CD4-positive, alpha-beta T cell treated with Interleukin-4 for 4 hours (primary cell): ENCODE measurements at regions not wholly inside any gene's neighbourhood (a gene's known extent, or its start where the extent isn't known, plus 50 kb on each side); places are given as distances from the start of the nearest gene placed in this dataset.

Experiments used
- DNase-seq: peaks from one replicate; pipeline ENCODE4 v3.0.0-alpha.2; 2020

GRCh38 chr5:2220741-2221140 lies 338.0 kb upstream of the IRX4 start:
- DNase-seq: no peak

GRCh38 chr5:2219149-2219776 lies 336.5 kb upstream of the IRX4 start:
- DNase-seq: no peak

GRCh38 chr5:2217219-2217618 lies 334.5 kb upstream of the IRX4 start:
- DNase-seq: no peak

GRCh38 chr5:2214910-2215590 lies 332.3 kb upstream of the IRX4 start:
- no peak for DNase-seq

- no peak for DNase-seq
Measured at GRCh38 chr5:2213121-2213730, 330.5 kb upstream of the IRX4 start.

- no peak for DNase-seq
Measured at GRCh38 chr5:2212481-2212880, 329.8 kb upstream of the IRX4 start.

GRCh38 chr5:2208239-2208544 lies 325.5 kb upstream of the IRX4 start:
- no peak for DNase-seq

GRCh38 chr5:2207416-2208238 lies 324.9 kb upstream of the IRX4 start:
- DNase-seq: no peak

- DNase-seq: no peak
Measured at GRCh38 chr5:2207109-2207399, 324.3 kb upstream of the IRX4 start.

GRCh38 chr5:2206293-2207108 lies 323.8 kb upstream of the IRX4 start:
- no peak for DNase-seq

- no peak for DNase-seq
Measured at GRCh38 chr5:2205596-2206226, 323.0 kb upstream of the IRX4 start.

- no peak for DNase-seq
Measured at GRCh38 chr5:2205185-2205585, 322.5 kb upstream of the IRX4 start.

GRCh38 chr5:2204366-2205184 lies 321.9 kb upstream of the IRX4 start:
- DNase-seq: no peak

GRCh38 chr5:2203774-2204173 lies 321.0 kb upstream of the IRX4 start:
- DNase-seq: no peak

- DNase-seq: no peak
Measured at GRCh38 chr5:2201832-2202231, 319.1 kb upstream of the IRX4 start.

- no peak for DNase-seq
Measured at GRCh38 chr5:2201421-2201820, 318.7 kb upstream of the IRX4 start.

- no peak for DNase-seq
Measured at GRCh38 chr5:2201011-2201410, 318.3 kb upstream of the IRX4 start.

- no peak for DNase-seq
Measured at GRCh38 chr5:2200261-2200950, 317.7 kb upstream of the IRX4 start.

- no peak for DNase-seq
Measured at GRCh38 chr5:2199697-2200096, 317.0 kb upstream of the IRX4 start.

- no peak for DNase-seq
Measured at GRCh38 chr5:2196989-2197619, 314.4 kb upstream of the IRX4 start.

GRCh38 chr5:2196416-2196815 lies 313.7 kb upstream of the IRX4 start:
- DNase-seq: no peak
